ENCODE measurements at regions not wholly inside any gene's neighbourhood (a gene's known extent, or its start where the extent isn't known, plus 50 kb on each side); places are given as distances from the start of the nearest gene placed in this dataset.

DNA sequence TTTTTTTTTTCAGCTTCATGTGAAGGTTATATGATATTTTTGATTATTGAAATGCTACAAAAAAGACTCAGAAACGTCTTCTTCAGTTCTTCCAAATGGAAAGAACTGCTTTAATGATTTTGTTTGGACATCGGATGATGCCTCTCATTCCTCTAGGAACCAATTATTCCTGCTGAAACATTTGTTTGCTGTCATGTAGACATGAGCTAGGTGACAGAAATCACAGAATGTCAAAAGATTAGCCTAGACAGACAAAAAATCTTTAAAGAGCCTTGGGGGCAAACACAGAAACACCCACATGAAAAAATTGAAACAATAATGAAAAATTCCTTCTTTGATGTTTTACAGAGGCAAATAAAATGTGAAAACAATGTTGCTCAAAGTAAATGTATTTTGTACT lies 244.2 kb upstream of the EDIL3 start:
- TF ChIP-seq ZNF274 (IDR thresholded peaks at IDR 0.05; ENCODE audit: low read depth, low read length) (no peak), YY1 (IDR thresholded peaks at IDR 0.05; ENCODE audit: insufficient read depth, insufficient read length) (no peak), SUZ12 (IDR thresholded peaks at IDR 0.05; ENCODE audit: extremely low read depth, insufficient read depth, insufficient read length) (no peak)
